HUES64 (cell line): ENCODE measurements at regions not wholly inside any gene's neighbourhood (a gene's known extent, or its start where the extent isn't known, plus 50 kb on each side); places are given as distances from the start of the nearest gene placed in this dataset.
"Not testable (repeated sequence)": the region's sequence is repeated elsewhere in the genome, so short reads cannot be mapped to it uniquely, and the experiment has no call there.

Source experiments
- H3K27ac ChIP-seq: 2 replicates; pipeline ENCODE4 v1.7.0; 2013; ENCODE audit warnings: low read depth, low read length, inconsistent platforms
- H3K27me3 ChIP-seq: 2 replicates; pipeline ENCODE4 v1.6.1; 2013; ENCODE audit warnings: mild to moderate bottlenecking, low read length; ENCODE audit not compliant: insufficient read depth
- H3K36me3 ChIP-seq: 2 replicates; pipeline ENCODE4 v1.6.1; 2013; ENCODE audit warnings: mild to moderate bottlenecking, low read length; ENCODE audit not compliant: insufficient read depth
- H3K4me1 ChIP-seq: 2 replicates; pipeline ENCODE4 v1.6.1; 2013; ENCODE audit warnings: mild to moderate bottlenecking, low read length, moderate library complexity; ENCODE audit not compliant: insufficient read depth
- H3K4me3 ChIP-seq: 2 replicates; pipeline ENCODE4 v1.5.1; 2013; ENCODE audit warnings: mild to moderate bottlenecking, low read length, moderate library complexity
- H3K9ac ChIP-seq: 2 replicates; pipeline ENCODE4 v1.6.1; 2013; ENCODE audit warnings: mild to moderate bottlenecking, low read depth, low read length
- H3K9me3 ChIP-seq: 2 replicates; pipeline ENCODE4 v1.6.1; 2013; ENCODE audit warnings: low read depth, low read length; ENCODE audit not compliant: insufficient read depth
- WGBS: fragments of 150-250, 120-280 bp; methylation state at CpG from one replicate; pipeline ENCODE4 v1.1.7; 2013; ENCODE audit warnings: missing lambda C conversion rate; 5-methylcytosine and 5-hydroxymethylcytosine counted together

GRCh38 chr11:79615425-79615824 is 174.6 kb upstream of the TENM4 start:
- 86% methylated on average over 5 of the region's 5 CpGs for WGBS

GRCh38 chr11:79610678-79611077 is 169.8 kb upstream of the TENM4 start:
- no peaks in the 10 kb centered on the region for H3K9me3 ChIP-seq
- no peak overlapping the region for H3K4me3 ChIP-seq
- 90% methylated on average over 7 of the region's 7 CpGs for WGBS
- no peaks in the 10 kb centered on the region for H3K4me1 ChIP-seq
- H3K27ac ChIP-seq = no peak overlapping the region
- H3K36me3 ChIP-seq = no peaks in the 10 kb centered on the region
- no peaks in the 10 kb centered on the region for H3K27me3 ChIP-seq
- no peak overlapping the region for H3K9ac ChIP-seq

More at GRCh38 chr11:79615425-79615824, 174.6 kb upstream of the TENM4 start:
- H3K9me3 ChIP-seq = no peaks in the 10 kb centered on the region
- H3K9ac ChIP-seq = no peak overlapping the region
- H3K4me3 ChIP-seq = no peak overlapping the region
- no peaks in the 10 kb centered on the region for H3K36me3 ChIP-seq
- H3K4me1 ChIP-seq = peaks cover 3% of the 10 kb centered on the region; the same call in 1 of the 2 replicates
- no peak overlapping the region for H3K27ac ChIP-seq
- no peaks in the 10 kb centered on the region for H3K27me3 ChIP-seq

- Histone ChIP-seq H3K4me3 (no peak overlapping the region), H3K27me3 (no peaks in the 10 kb centered on the region), H3K9ac (no peak overlapping the region), H3K4me1 (no peaks in the 10 kb centered on the region), H3K27ac (no peak overlapping the region), H3K36me3 (no peaks in the 10 kb centered on the region), H3K9me3 (no peaks in the 10 kb centered on the region)
- 100% methylated on average over 1 of the region's 1 CpG for WGBS
These were observed 169.3 kb upstream of the TENM4 start for GRCh38 chr11:79610139-79610538.

DNA sequence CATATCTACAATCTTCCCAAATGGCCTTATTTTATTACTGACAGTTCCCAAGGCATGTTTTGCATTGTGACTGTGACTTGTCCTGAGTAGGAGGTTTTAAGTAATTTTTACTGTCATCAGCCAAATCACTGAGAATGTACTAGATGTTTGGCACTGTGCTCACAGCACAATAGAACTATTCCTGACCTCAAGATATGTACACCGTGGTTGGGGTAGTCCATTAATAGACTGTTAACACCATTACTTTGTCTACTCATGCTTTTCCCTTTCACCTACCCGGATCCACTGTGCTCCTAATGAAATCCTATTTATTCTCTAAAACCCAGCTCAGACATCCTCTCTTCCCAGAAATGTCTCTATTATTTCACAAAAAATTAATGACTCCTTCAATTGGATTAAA is 168.7 kb upstream of the TENM4 start:
- Histone ChIP-seq H3K9me3 (no peaks in the 10 kb centered on the region), H3K4me1 (no peaks in the 10 kb centered on the region)

GRCh38 chr11:79606461-79606860 is 165.6 kb upstream of the TENM4 start:
- H3K4me1 ChIP-seq, H3K27me3 ChIP-seq, H3K4me3 ChIP-seq, H3K9me3 ChIP-seq, H3K36me3 ChIP-seq, H3K27ac ChIP-seq, H3K9ac ChIP-seq: not testable (repeated sequence)
- 97% methylated on average over 3 of the region's 3 CpGs for WGBS

More for the DNA sequence above, 168.7 kb upstream of the TENM4 start:
- Histone ChIP-seq H3K27ac (no peak overlapping the region), H3K4me3 (no peak overlapping the region), H3K27me3 (no peaks in the 10 kb centered on the region), H3K9ac (no peak overlapping the region), H3K36me3 (no peaks in the 10 kb centered on the region)
- 96% methylated on average over 2 of the region's 2 CpGs for WGBS

- Histone ChIP-seq H3K4me1 (no peaks in the 10 kb centered on the region), H3K9ac (no peak overlapping the region), H3K36me3 (no peaks in the 10 kb centered on the region), H3K27me3 (no peaks in the 10 kb centered on the region), H3K9me3 (no peaks in the 10 kb centered on the region), H3K4me3 (no peak overlapping the region), H3K27ac (no peak overlapping the region)
- 78% methylated on average over 12 of the region's 12 CpGs for WGBS
These were observed 159.9 kb upstream of the TENM4 start for GRCh38 chr11:79600711-79601110.

- Histone ChIP-seq H3K9me3 (no peaks in the 10 kb centered on the region), H3K27me3 (no peaks in the 10 kb centered on the region), H3K4me3 (no peak overlapping the region), H3K9ac (no peak overlapping the region), H3K27ac (no peak overlapping the region), H3K4me1 (no peaks in the 10 kb centered on the region; the same call in 1 of the 2 replicates), H3K36me3 (no peaks in the 10 kb centered on the region)
- WGBS = 84% methylated on average over 4 of the region's 4 CpGs
These were observed 154.0 kb upstream of the TENM4 start for GRCh38 chr11:79594834-79595233.

- Histone ChIP-seq H3K36me3 (no peaks in the 10 kb centered on the region), H3K9me3 (no peaks in the 10 kb centered on the region), H3K4me3 (no peak overlapping the region), H3K27me3 (no peaks in the 10 kb centered on the region), H3K4me1 (no peaks in the 10 kb centered on the region; the same call in 1 of the 2 replicates), H3K9ac (no peak overlapping the region), H3K27ac (no peak overlapping the region)
- WGBS = 99% methylated on average over 3 of the region's 3 CpGs
These were observed 152.0 kb upstream of the TENM4 start for GRCh38 chr11:79592824-79593223.

DNA sequence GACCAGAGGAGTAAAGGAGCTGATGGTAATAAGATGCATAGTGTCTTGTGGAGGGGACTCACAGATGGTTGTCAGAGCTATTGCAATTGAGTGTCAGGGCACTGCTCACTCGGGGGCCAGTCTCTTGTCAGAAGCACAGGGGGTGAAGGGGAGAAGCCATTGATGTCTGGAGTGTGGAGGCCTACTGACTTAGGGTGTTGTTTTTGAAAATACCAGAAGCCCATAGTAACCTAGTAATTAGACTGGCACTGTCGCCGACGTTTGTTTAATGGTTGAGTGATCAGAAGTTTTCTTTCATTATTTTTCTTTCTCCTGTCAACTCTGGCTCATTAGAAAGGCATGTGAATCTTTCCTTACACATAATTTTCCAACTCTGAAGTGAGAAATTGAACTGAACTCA is 151.6 kb upstream of the TENM4 start:
- Histone ChIP-seq H3K9ac (no peak overlapping the region), H3K27ac (no peak overlapping the region), H3K4me3 (no peak overlapping the region), H3K9me3 (no peaks in the 10 kb centered on the region), H3K36me3 (no peaks in the 10 kb centered on the region), H3K4me1 (no peaks in the 10 kb centered on the region; the same call in 1 of the 2 replicates), H3K27me3 (no peaks in the 10 kb centered on the region)
- 85% methylated on average over 1 of the region's 4 CpGs for WGBS

GRCh38 chr11:79582434-79582833 is 141.6 kb upstream of the TENM4 start:
- 88% methylated on average over 4 of the region's 4 CpGs for WGBS
- Histone ChIP-seq H3K9me3 (peaks cover 9% of the 10 kb centered on the region), H3K27me3 (no peaks in the 10 kb centered on the region), H3K27ac (no peak overlapping the region), H3K9ac (no peak overlapping the region), H3K4me1 (no peaks in the 10 kb centered on the region), H3K36me3 (no peaks in the 10 kb centered on the region), H3K4me3 (no peak overlapping the region)

- H3K9ac ChIP-seq = no peak overlapping the region
- no peak overlapping the region for H3K4me3 ChIP-seq
- H3K9me3 ChIP-seq = no peaks in the 10 kb centered on the region
- WGBS = 91% methylated on average over 2 of the region's 2 CpGs
- no peaks in the 10 kb centered on the region for H3K36me3 ChIP-seq
- no peaks in the 10 kb centered on the region for H3K4me1 ChIP-seq
- H3K27me3 ChIP-seq = no peaks in the 10 kb centered on the region
- no peak overlapping the region for H3K27ac ChIP-seq
These were observed 138.2 kb upstream of the TENM4 start for GRCh38 chr11:79579063-79579462.

DNA sequence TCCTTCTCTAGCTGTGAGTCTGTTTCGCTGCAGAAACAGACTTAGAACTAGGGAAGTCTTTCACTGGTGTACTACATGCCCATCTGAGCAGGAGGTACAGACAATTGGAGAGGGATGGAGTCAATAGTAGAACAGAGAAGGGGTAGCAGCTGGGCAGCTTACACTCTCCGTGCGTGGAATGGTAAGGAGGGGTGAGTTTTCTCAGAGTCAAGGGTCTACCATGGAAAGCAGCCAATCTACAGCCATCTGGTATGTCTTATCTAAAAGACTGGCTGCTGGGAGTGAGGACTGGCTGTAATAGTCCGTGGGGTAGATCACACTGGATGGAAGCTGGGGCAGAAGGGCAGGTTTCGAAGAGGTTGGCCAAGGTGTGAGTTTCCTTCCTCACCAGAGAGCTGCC is 137.3 kb upstream of the TENM4 start:
- H3K9me3 ChIP-seq = no peaks in the 10 kb centered on the region
- H3K27ac ChIP-seq = no peak overlapping the region
- H3K4me1 ChIP-seq = no peaks in the 10 kb centered on the region
- H3K4me3 ChIP-seq = no peak overlapping the region
- no peaks in the 10 kb centered on the region for H3K27me3 ChIP-seq
- no peak overlapping the region for H3K9ac ChIP-seq
- no peaks in the 10 kb centered on the region for H3K36me3 ChIP-seq
- WGBS = 80% methylated on average over 5 of the region's 5 CpGs
